Astrocyte of the cerebellum (primary cell): ENCODE measurements at regions not wholly inside any gene's neighbourhood (a gene's known extent, or its start where the extent isn't known, plus 50 kb on each side); places are given as distances from the start of the nearest gene placed in this dataset.

Experiments used
- DNase-seq: peaks from one replicate; pipeline ENCODE4 v3.0.0-alpha.2; 2011; ENCODE audit warnings: low read depth
- H3K4me3 ChIP-seq: 2 replicates; pipeline ENCODE4 v1.5.1; 2011; ENCODE audit warnings: mild to moderate bottlenecking, low read depth, low read length, moderate library complexity
- in situ Hi-C: cut with HindIII; loops from 2 replicates; pipeline ENCODE4 v1.10.0; 2017; ENCODE audit warnings: low sequenced_read_pairs
- TF ChIP-seq, protein P1 (sequence below): IDR thresholded peaks from 2 replicates; pipeline ENCODE4 v1.5.1; 2012; ENCODE audit warnings: low read length, low read depth, moderate library complexity, mild to moderate bottlenecking; ENCODE audit errors: missing control alignments

DNA sequence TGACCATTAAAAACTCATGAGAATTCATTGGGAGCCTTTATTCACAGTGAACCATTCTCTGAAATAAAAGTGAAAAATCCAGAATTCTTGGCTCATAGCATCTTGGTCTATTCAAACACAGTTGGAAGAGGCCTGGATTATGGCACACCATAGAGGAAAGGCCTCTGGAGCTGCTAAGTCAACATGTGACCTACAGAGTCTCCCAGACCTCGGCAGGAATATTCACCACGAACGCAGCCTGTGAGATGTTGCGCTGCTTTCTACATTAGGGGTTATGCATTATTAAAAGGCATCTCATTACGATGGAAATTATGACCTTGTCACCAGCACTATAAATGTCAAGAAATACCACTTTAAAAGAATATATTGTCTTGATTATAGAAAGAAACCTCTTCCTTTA lies 132.6 kb downstream of the EFNB2 start:
- TF ChIP-seq, protein P1, sequence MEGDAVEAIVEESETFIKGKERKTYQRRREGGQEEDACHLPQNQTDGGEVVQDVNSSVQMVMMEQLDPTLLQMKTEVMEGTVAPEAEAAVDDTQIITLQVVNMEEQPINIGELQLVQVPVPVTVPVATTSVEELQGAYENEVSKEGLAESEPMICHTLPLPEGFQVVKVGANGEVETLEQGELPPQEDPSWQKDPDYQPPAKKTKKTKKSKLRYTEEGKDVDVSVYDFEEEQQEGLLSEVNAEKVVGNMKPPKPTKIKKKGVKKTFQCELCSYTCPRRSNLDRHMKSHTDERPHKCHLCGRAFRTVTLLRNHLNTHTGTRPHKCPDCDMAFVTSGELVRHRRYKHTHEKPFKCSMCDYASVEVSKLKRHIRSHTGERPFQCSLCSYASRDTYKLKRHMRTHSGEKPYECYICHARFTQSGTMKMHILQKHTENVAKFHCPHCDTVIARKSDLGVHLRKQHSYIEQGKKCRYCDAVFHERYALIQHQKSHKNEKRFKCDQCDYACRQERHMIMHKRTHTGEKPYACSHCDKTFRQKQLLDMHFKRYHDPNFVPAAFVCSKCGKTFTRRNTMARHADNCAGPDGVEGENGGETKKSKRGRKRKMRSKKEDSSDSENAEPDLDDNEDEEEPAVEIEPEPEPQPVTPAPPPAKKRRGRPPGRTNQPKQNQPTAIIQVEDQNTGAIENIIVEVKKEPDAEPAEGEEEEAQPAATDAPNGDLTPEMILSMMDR, result no peak
- no peak for DNase-seq
- no peak overlapping the region for H3K4me3 ChIP-seq
- in situ Hi-C loops, result no loop called here

DNA sequence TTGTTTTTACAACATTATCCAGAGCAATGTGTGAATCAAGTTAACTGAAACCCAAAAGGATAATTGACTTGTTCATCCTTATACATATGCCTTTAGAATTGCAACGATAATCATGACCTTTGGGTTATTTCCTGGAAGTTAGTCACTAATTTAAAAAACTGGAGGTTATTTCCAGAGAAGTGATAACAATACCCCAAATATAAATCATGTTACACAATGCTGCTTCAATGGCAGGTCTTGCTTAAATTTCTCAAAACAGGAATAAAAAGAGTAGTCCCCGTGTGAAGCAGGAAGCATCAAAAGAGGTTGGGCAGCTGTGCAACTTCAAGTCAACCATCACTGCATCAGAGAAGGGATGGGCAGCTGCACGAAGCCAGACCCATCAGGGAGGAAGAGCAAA lies 134.4 kb downstream of the EFNB2 start:
- TF ChIP-seq, protein P1, result no peak
- in situ Hi-C loops, result no loop called here
- H3K4me3 ChIP-seq, result no peak overlapping the region
- DNase-seq, result no peak

DNA sequence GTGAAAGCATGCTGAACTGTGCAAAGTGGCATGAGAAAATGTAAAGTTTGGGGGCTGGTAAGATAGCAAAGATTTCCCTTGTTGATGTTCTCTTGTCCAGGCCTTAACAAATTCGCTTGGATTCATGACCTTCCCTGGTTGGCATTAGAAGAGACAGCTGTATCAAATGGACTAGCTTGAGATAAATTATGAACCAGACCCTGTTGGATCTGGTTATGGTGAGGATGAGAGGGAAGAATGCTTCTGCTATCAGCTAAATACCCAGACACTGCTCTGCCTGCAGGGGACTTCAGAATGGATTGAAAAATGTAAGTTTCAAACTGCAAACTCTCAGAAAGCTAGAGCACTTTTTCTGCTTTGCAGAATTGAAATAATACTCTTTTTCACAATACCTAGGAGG lies 135.2 kb downstream of the EFNB2 start:
- H3K4me3 ChIP-seq, result no peak overlapping the region
- no peak for DNase-seq
- in situ Hi-C loops, result no loop called here
- TF ChIP-seq, protein P1, result no peak

DNA sequence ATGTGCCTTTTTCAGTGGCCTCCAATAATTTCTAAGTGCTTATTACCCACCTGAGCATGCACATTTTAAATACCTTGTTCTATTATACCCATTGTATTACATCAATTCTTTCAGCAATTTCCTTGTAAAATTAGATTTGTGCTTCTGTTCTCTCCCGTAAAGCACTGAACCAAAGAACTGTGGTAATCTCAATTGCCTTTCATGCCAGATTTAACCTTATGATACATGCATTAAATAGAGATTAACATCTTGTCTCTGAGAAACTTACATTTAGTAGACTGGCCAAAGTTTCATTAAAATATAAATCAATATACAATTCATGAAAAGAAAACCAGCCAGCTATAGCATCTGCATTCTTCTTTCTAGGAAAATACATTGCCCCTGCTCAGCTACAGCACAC lies 137.2 kb downstream of the EFNB2 start:
- in situ Hi-C loops, result no loop called here
- H3K4me3 ChIP-seq, result no peak overlapping the region
- no peak for DNase-seq
- TF ChIP-seq, protein P1, result no peak

DNA sequence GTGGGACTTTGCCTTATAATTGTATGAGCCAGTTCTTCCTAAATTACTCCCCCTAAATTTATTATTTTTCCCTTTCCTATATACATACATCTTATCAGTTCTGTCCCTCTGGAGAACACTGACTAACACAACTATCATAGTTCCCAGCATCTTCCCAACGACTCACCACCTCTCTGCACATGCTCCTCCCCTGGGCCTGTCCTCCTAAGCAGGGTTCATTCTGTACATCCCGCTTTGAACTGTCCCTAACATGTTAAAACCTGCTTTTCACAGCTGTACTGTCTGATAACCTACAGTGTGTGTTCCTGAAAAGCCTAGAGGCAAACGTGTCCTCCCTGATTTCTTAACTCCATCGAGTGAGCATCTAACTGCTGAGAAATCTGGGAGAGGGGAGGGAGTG lies 141.7 kb downstream of the EFNB2 start:
- no peak for DNase-seq
- no peak overlapping the region for H3K4me3 ChIP-seq
- in situ Hi-C loops, result no loop called here
- TF ChIP-seq, protein P1, result no peak

DNA sequence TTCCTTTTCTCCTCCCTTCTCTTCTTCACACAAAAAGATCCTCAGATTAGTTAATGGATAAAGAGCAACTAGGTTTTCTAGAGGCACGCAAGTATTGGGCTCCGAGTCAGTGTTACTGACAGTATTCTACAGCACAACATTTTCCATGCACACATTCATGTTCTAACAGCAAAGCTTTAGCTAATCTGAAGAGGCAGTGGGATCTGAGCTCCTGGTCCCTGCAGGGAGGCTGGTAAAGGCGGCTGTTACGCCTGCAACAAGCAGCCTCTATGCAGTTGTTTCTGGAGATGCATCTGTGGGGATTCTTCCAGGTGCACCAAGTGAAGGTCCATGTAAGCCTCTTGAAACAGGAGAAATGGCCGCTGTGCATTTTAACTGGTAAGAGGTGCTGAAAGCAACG lies 143.8 kb downstream of the EFNB2 start:
- TF ChIP-seq, protein P1, result no peak
- in situ Hi-C loops, result no loop called here
- H3K4me3 ChIP-seq, result no peak overlapping the region
- DNase-seq, result no peak

DNA sequence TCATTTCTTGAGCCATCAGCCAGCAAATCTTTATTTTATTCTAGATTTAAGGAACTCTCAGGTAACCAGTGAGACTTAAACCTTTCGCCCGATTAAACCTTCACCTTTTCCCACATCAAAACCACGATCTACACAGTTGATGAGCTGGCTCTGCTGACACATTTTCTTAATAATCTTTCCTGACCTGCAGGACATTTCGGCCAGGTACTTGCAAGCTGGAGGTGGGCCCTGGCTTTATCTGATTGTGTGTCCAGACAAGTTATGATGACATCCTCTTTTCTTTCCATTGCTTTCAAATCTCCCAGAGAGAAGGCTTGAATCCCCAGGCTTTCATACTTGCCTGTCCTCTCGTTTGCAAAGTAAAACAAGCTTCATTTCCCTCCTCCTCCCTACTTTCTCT lies 144.2 kb downstream of the EFNB2 start:
- TF ChIP-seq, protein P1, result no peak
- no peak overlapping the region for H3K4me3 ChIP-seq
- in situ Hi-C loops, result no loop called here
- DNase-seq, result no peak
